Neuronal stem cell (in vitro differentiated cells): ENCODE measurements at regions not wholly inside any gene's neighbourhood (a gene's known extent, or its start where the extent isn't known, plus 50 kb on each side); places are given as distances from the start of the nearest gene placed in this dataset.
"Not testable (repeated sequence)": the region's sequence is repeated elsewhere in the genome, so short reads cannot be mapped to it uniquely, and the experiment has no call there.

Experiments
- DNase-seq: peaks from one replicate; pipeline ENCODE4 v3.0.0-alpha.2; 2013; ENCODE audit warnings: low spot score
- H2AFZ ChIP-seq: one replicate; pipeline ENCODE4 v1.6.1; 2013; ENCODE audit warnings: mild to moderate bottlenecking, low read length, inconsistent platforms
- H2AK5ac ChIP-seq: 2 replicates; pipeline ENCODE4 v1.6.1; 2013; ENCODE audit warnings: low read depth, mild to moderate bottlenecking, inconsistent platforms, low read length, moderate library complexity, mixed read lengths
- H2BK120ac ChIP-seq: 2 replicates; pipeline ENCODE4 v1.6.1; 2013; ENCODE audit warnings: low read depth, mild to moderate bottlenecking, inconsistent platforms, low read length, moderate library complexity, mixed read lengths
- H2BK12ac ChIP-seq: one replicate; pipeline ENCODE4 v1.6.1; 2013; ENCODE audit warnings: low read length, inconsistent platforms
- H2BK15ac ChIP-seq: 2 replicates; pipeline ENCODE4 v1.6.1; 2013; ENCODE audit warnings: mild to moderate bottlenecking, low read length, inconsistent platforms, mixed read lengths
- H2BK5ac ChIP-seq: one replicate; pipeline ENCODE4 v1.6.1; 2013; ENCODE audit warnings: inconsistent platforms, mild to moderate bottlenecking, low read length, moderate library complexity
- H3K14ac ChIP-seq: one replicate; pipeline ENCODE4 v1.6.1; 2013; ENCODE audit warnings: low read length, inconsistent platforms
- H3K18ac ChIP-seq: 2 replicates; pipeline ENCODE4 v1.6.1; 2013; ENCODE audit warnings: low read length, inconsistent platforms
- H3K23ac ChIP-seq: 2 replicates; pipeline ENCODE4 v1.6.1; 2013; ENCODE audit warnings: low read depth, mild to moderate bottlenecking, mixed read lengths, low read length, inconsistent platforms; ENCODE audit not compliant: poor library complexity
- H3K27ac ChIP-seq: replicated peaks from 3 replicates; pipeline ENCODE4 v1.5.1; 2013; ENCODE audit warnings: low read length, inconsistent platforms
- H3K27me3 ChIP-seq, 3 experiments: 2 replicates each; pipeline ENCODE4 v1.6.1; 2013; ENCODE audit warnings: low read length in 3 of 3, mild to moderate bottlenecking in 2 of 3, inconsistent platforms in 1 of 3, low read depth in 1 of 3, mixed read lengths in 1 of 3, moderate library complexity in 1 of 3; ENCODE audit not compliant: control insufficient read depth in 3 of 3, insufficient read depth in 3 of 3
- H3K36me3 ChIP-seq, 2 donors: replicated peaks in 1 of 2; 2 replicates each; pipeline ENCODE4 v1.6.1; 2013; ENCODE audit warnings: low read length in 2 of 2; ENCODE audit not compliant: control insufficient read depth in 2 of 2, insufficient read depth in 2 of 2
- H3K4ac ChIP-seq: 2 replicates; pipeline ENCODE4 v1.6.1; 2013; ENCODE audit warnings: inconsistent platforms, mild to moderate bottlenecking, low read length, moderate library complexity
- H3K4me1 ChIP-seq, 2 donors: 1 replicate in 1 of 2; 2 replicates in 1 of 2; pipeline ENCODE4 v1.6.1; 2013; ENCODE audit warnings: low read length in 2 of 2, low read depth in 1 of 2; ENCODE audit not compliant: control insufficient read depth in 2 of 2, insufficient read depth in 1 of 2
- H3K4me2 ChIP-seq: one replicate; pipeline ENCODE4 v1.6.1; 2013; ENCODE audit warnings: mild to moderate bottlenecking, low read length, inconsistent platforms; ENCODE audit not compliant: insufficient read depth, poor library complexity, severe bottlenecking
- H3K4me3 ChIP-seq, 2 donors: 2 replicates each; pipeline ENCODE4 v1.5.1; 2013; ENCODE audit warnings: low read length in 2 of 2, mild to moderate bottlenecking in 2 of 2, inconsistent platforms in 1 of 2, moderate library complexity in 1 of 2
- H3K79me1 ChIP-seq: one replicate; pipeline ENCODE4 v1.6.1; 2013; ENCODE audit warnings: low read depth, mild to moderate bottlenecking, inconsistent platforms, low read length, moderate library complexity
- H3K9ac ChIP-seq: one replicate; pipeline ENCODE4 v1.6.1; 2013; ENCODE audit warnings: mild to moderate bottlenecking, low read depth, low read length, inconsistent platforms; ENCODE audit not compliant: poor library complexity
- H3K9me3 ChIP-seq, 2 donors: replicated peaks in 1 of 2; 2 replicates each; pipeline versions ENCODE3 to v1.6.1; 2013; ENCODE audit warnings: low read length in 2 of 2, mild to moderate bottlenecking in 2 of 2, inconsistent platforms in 1 of 2, low read depth in 1 of 2, mixed read lengths in 1 of 2, moderate library complexity in 1 of 2; ENCODE audit not compliant: control insufficient read depth in 2 of 2, insufficient read depth in 1 of 2
- H4K8ac ChIP-seq: one replicate; pipeline ENCODE4 v1.6.1; 2013; ENCODE audit warnings: low read depth, mild to moderate bottlenecking, inconsistent platforms, low read length, moderate library complexity
- H4K91ac ChIP-seq: one replicate; pipeline ENCODE4 v1.6.1; 2013; ENCODE audit warnings: low read length, low read depth, mild to moderate bottlenecking, inconsistent platforms; ENCODE audit not compliant: poor library complexity
- WGBS, 2 donors: extraction: QIAGEN DNeasy Blood & Tissue Kit; methylation state at CpG; one replicate each; pipeline ENCODE4 v1.1.7; 2013; ENCODE audit warnings: missing lambda C conversion rate in 2 of 2, mixed read lengths in 1 of 2; ENCODE audit not compliant: insufficient read length in 2 of 2, insufficient replicate concordance in 1 of 2; ENCODE audit errors: extremely low coverage in 2 of 2; 5-methylcytosine and 5-hydroxymethylcytosine counted together

GRCh38 chr2:87446313-87446696 lies 301.6 kb upstream of the PLGLB2 start:
- H3K18ac ChIP-seq, H3K27me3 ChIP-seq, H2BK120ac ChIP-seq, H3K4me2 ChIP-seq, H3K23ac ChIP-seq, DNase-seq, H3K27ac ChIP-seq, H3K36me3 ChIP-seq, H4K8ac ChIP-seq, H2AFZ ChIP-seq, H3K14ac ChIP-seq, H3K4me1 ChIP-seq, H3K4me3 ChIP-seq, H2AK5ac ChIP-seq, H2BK12ac ChIP-seq, H2BK15ac ChIP-seq, H3K4ac ChIP-seq, H3K79me1 ChIP-seq, H4K91ac ChIP-seq, H3K9me3 ChIP-seq, H3K9ac ChIP-seq, H2BK5ac ChIP-seq: not testable (repeated sequence)
- no CpG with 5 or more reads among the region's 1 CpG for WGBS, 2 donors

GRCh38 chr2:87449462-87449980 lies 298.4 kb upstream of the PLGLB2 start:
- H2BK12ac ChIP-seq, DNase-seq, H3K4me1 ChIP-seq, H3K23ac ChIP-seq, H3K9ac ChIP-seq, H3K9me3 ChIP-seq, H3K4ac ChIP-seq, H2BK15ac ChIP-seq, H2BK120ac ChIP-seq, H3K14ac ChIP-seq, H3K36me3 ChIP-seq, H3K79me1 ChIP-seq, H3K27me3 ChIP-seq, H4K8ac ChIP-seq, H2BK5ac ChIP-seq, H2AK5ac ChIP-seq, H3K18ac ChIP-seq, H2AFZ ChIP-seq, H4K91ac ChIP-seq, H3K4me3 ChIP-seq, H3K27ac ChIP-seq, H3K4me2 ChIP-seq: not testable (repeated sequence)
- WGBS, 2 donors: no CpG with 5 or more reads among the region's 3 CpGs

GRCh38 chr2:87452193-87452592 lies 295.7 kb upstream of the PLGLB2 start:
- no CpG with 5 or more reads among the region's 4 CpGs for WGBS, 2 donors
- not testable (repeated sequence) for H3K9ac ChIP-seq, H3K4ac ChIP-seq

GRCh38 chr2:87452861-87453260 lies 295.0 kb upstream of the PLGLB2 start:
- not testable (repeated sequence) for DNase-seq

More at GRCh38 chr2:87452193-87452592, 295.7 kb upstream of the PLGLB2 start:
- not testable (repeated sequence) for H2BK120ac ChIP-seq, H2BK12ac ChIP-seq, H2AK5ac ChIP-seq, H3K4me2 ChIP-seq, H3K4me1 ChIP-seq, H3K14ac ChIP-seq, H2AFZ ChIP-seq, H4K8ac ChIP-seq, H3K9me3 ChIP-seq, H3K79me1 ChIP-seq, H3K27ac ChIP-seq, H2BK5ac ChIP-seq, H3K18ac ChIP-seq, H3K4me3 ChIP-seq, H3K36me3 ChIP-seq, H4K91ac ChIP-seq, H3K27me3 ChIP-seq, H3K23ac ChIP-seq, DNase-seq, H2BK15ac ChIP-seq

More at GRCh38 chr2:87452861-87453260, 295.0 kb upstream of the PLGLB2 start:
- H3K9ac ChIP-seq, H3K18ac ChIP-seq, H3K27ac ChIP-seq, H2BK120ac ChIP-seq, H2BK15ac ChIP-seq, H2BK12ac ChIP-seq, H3K14ac ChIP-seq, H3K36me3 ChIP-seq, H2AFZ ChIP-seq, H2AK5ac ChIP-seq, H2BK5ac ChIP-seq, H4K8ac ChIP-seq, H3K4me2 ChIP-seq, H3K27me3 ChIP-seq, H3K79me1 ChIP-seq, H3K9me3 ChIP-seq, H4K91ac ChIP-seq, H3K4me1 ChIP-seq, H3K23ac ChIP-seq, H3K4ac ChIP-seq, H3K4me3 ChIP-seq: not testable (repeated sequence)
- no CpG with 5 or more reads among the region's 1 CpG for WGBS, 2 donors
